Adrenal gland (tissue), 5 donors: ENCODE measurements at regions not wholly inside any gene's neighbourhood (a gene's known extent, or its start where the extent isn't known, plus 50 kb on each side); places are given as distances from the start of the nearest gene placed in this dataset.

Experiments
- POLR2A ChIP-seq, 2 donors: fragments of 450-650 bp; IDR thresholded peaks; one replicate each; pipeline ENCODE4 v1.6.1; 2017; ENCODE audit warnings: antibody characterized with exemption in 2 of 2, mild to moderate bottlenecking in 2 of 2, moderate library complexity in 1 of 2
- TF ChIP-seq, protein P1 (sequence below), 6 experiments: fragments of 450-650 bp in 4 of 6; fragments of 200-600 bp in 2 of 6; sonication (generic) in 1 of 6; IDR thresholded peaks; 1 replicate in 5 of 6; 2 replicates in 1 of 6; pipeline versions ENCODE4 v1.5.1 to v1.8.0; 2016 to 2021; ENCODE audit warnings: antibody characterized with exemption in 6 of 6, mild to moderate bottlenecking in 2 of 6, moderate library complexity in 1 of 6
- donor health status: DM: no; HTN: no; CAD: no.

DNA sequence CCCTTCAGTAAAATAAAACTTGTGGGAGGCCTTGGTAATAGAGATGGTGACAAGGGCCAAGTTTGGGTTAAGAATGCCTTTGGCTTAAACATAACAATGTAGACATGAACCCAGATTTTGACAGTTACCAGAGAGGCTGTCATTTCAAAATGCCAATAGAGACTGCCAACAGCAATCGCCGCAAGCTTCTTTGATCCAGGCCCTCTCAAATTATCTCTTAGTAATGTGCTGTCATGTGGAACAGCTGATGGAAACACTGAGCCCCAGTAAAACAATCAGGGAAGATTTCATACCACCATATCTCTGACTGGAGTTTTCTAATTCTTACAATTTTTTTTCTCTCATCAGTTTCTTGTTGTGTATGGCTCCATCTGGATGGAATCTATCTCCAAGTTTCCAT, 80.5 kb downstream of the ZNF330 start:
- TF ChIP-seq, protein P1, sequence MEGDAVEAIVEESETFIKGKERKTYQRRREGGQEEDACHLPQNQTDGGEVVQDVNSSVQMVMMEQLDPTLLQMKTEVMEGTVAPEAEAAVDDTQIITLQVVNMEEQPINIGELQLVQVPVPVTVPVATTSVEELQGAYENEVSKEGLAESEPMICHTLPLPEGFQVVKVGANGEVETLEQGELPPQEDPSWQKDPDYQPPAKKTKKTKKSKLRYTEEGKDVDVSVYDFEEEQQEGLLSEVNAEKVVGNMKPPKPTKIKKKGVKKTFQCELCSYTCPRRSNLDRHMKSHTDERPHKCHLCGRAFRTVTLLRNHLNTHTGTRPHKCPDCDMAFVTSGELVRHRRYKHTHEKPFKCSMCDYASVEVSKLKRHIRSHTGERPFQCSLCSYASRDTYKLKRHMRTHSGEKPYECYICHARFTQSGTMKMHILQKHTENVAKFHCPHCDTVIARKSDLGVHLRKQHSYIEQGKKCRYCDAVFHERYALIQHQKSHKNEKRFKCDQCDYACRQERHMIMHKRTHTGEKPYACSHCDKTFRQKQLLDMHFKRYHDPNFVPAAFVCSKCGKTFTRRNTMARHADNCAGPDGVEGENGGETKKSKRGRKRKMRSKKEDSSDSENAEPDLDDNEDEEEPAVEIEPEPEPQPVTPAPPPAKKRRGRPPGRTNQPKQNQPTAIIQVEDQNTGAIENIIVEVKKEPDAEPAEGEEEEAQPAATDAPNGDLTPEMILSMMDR (IDR thresholded peaks at IDR 0.05), result no peak
- no peak for TF ChIP-seq POLR2A (IDR thresholded peaks at IDR 0.05)
